ENCODE measurements at regions not wholly inside any gene's neighbourhood (a gene's known extent, or its start where the extent isn't known, plus 50 kb on each side); places are given as distances from the start of the nearest gene placed in this dataset.
"Not testable (repeated sequence)": the region's sequence is repeated elsewhere in the genome, so short reads cannot be mapped to it uniquely, and the experiment has no call there.

DNA sequence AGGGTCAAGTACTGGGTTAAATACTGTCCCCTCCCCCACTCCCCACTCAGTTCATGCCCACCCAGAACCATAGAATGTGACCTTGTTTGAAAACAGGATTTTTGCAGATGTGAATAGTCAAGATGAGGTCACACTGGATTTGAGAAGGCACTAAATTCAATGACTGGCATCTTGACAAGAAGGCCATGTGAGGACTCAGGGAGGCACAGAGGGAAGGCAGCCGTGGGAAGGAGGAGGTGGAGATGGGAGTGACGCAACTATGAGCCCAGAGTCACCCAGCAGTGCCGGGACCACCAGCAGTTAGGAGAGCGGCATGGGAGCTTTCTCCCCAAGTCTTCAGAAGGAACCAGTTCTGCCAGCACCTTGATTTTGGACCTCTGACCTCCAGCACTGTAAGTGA lies 257.3 kb downstream of the BCL2 start:
- ChIA-PET POLR2A (no interaction called here), CTCF (interaction anchor here (0.7 kb wide), 2 partner anchors 10 kb away, joined by 3 read pairs; no protein-coding TSS in a partner anchor)
- DNase-seq (ENCODE audit: extremely low spot score): no peak
- TF ChIP-seq, protein P1, sequence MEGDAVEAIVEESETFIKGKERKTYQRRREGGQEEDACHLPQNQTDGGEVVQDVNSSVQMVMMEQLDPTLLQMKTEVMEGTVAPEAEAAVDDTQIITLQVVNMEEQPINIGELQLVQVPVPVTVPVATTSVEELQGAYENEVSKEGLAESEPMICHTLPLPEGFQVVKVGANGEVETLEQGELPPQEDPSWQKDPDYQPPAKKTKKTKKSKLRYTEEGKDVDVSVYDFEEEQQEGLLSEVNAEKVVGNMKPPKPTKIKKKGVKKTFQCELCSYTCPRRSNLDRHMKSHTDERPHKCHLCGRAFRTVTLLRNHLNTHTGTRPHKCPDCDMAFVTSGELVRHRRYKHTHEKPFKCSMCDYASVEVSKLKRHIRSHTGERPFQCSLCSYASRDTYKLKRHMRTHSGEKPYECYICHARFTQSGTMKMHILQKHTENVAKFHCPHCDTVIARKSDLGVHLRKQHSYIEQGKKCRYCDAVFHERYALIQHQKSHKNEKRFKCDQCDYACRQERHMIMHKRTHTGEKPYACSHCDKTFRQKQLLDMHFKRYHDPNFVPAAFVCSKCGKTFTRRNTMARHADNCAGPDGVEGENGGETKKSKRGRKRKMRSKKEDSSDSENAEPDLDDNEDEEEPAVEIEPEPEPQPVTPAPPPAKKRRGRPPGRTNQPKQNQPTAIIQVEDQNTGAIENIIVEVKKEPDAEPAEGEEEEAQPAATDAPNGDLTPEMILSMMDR (IDR thresholded peaks at IDR 0.05; ENCODE audit: control extremely low read depth, extremely low read depth, low read depth, missing control alignments): no peak

GRCh38 chr18:63061303-63061702 lies 258.3 kb downstream of the BCL2 start:
- POLR2A ChIA-PET: no interaction called here
- DNase-seq (ENCODE audit: extremely low spot score): no peak
- TF ChIP-seq, protein P1 (IDR thresholded peaks at IDR 0.05; ENCODE audit: control extremely low read depth, extremely low read depth, low read depth, missing control alignments): no peak
- CTCF ChIA-PET: interaction anchor here (0.7 kb wide), 1 partner anchor 11 kb away, joined by 3 read pairs; no protein-coding TSS in a partner anchor

GRCh38 chr18:63058521-63058920 lies 261.0 kb downstream of the BCL2 start:
- DNase-seq (ENCODE audit: extremely low spot score): no peak
- CTCF ChIA-PET: interaction anchor here (1.1 to 3.7 kb wide), 5 partner anchors 11 to 41 kb away, joined by 3 to 16 read pairs (median 3); no protein-coding TSS in a partner anchor
- POLR2A ChIA-PET: no interaction called here
- TF ChIP-seq, protein P1 (IDR thresholded peaks at IDR 0.05; ENCODE audit: control extremely low read depth, extremely low read depth, low read depth, missing control alignments): no peak

DNA sequence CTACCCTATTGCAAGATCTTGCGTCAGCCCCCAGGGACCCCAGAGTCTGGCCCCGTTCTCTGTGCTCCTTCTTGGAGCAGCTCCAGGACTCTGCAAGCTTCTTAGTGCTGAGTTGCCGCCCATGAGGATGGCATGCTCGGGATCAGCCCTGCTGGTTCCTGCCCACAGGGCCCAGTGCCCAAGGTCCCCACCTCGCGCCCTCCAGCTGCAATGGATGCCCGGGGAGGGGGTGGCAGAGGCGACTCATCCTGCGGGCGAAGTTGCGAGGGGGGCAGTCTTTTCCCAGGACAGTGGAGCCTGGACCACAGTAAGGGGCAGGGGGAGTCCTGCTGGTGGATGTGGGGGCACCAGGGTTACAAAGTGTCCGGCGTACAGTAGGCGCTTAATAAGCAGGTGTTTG lies 261.9 kb downstream of the BCL2 start:
- no peak for DNase-seq (ENCODE audit: extremely low spot score)

DNA sequence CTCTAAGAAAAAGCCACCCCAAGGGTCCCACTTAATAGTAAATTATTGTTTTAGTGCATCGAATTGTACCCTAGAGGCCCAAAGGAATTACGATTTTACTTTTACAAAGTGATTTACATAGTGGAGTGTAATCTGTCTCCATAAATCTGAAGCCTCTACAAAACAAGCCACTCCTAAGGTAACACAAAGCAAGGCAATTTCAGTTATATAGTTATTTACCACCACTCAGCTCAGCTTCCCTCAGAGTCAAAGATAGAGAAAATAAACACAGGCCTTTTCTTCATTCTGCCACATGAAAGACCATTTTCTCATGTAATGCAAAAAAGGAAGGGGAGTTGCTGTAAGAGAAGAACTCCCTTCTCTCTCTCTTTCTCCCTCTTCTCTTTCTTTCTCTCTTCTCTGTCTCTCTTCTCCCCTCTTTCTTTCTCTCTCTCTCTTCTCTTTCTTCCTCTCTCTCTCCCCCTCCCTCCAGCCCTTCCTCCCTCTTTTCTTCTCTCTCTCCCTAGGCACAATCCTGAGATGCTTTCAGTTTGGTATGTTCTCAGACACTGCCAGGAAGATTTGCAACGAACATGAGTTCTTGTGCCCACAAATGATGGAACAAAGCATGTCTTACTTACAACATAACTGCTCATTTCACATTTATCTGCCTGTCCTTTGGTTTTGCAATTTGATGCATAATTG lies 264.5 kb downstream of the BCL2 start:
- ChIA-PET POLR2A (no interaction called here), CTCF (interaction anchor here (1.3 to 1.4 kb wide), 3 partner anchors 17 to 37 kb away, joined by 3 to 4 read pairs (median 3); no protein-coding TSS in a partner anchor)
- TF ChIP-seq, protein P1 (IDR thresholded peaks at IDR 0.05; ENCODE audit: control extremely low read depth, extremely low read depth, low read depth, missing control alignments): no peak
- no peak for DNase-seq (ENCODE audit: extremely low spot score)

More for the DNA sequence above, 261.9 kb downstream of the BCL2 start:
- ChIA-PET CTCF (interaction anchor here (1.1 to 3.7 kb wide), 4 partner anchors 12 to 40 kb away, joined by 3 to 16 read pairs (median 4); no protein-coding TSS in a partner anchor), POLR2A (interaction anchor here (0.7 kb wide), 1 partner anchor 65 kb away, joined by 3 read pairs; no protein-coding TSS in a partner anchor)
- TF ChIP-seq, protein P1 (IDR thresholded peaks at IDR 0.05; ENCODE audit: control extremely low read depth, extremely low read depth, low read depth, missing control alignments): no peak

DNA sequence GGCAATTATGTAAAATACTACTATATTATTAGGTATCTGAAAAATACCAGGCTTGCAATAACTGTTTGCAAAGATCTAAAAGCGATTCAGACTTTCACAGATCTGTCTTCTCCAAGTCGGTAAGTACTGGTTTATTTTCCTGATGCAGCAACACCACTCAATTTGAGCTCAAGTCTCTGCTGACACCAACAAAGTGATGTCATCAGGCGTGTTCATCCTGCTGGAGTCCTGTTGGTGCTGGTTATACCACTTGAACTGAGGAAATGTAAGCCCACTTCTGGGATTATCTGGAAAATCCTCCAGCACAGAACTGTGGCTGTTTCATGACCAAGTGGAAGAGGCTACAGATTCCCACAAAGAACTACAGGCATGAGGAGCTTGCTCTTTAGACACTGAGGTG lies 267.6 kb downstream of the BCL2 start:
- CTCF ChIA-PET: interaction anchor here (0.7 to 1.4 kb wide), 4 partner anchors 10 to 287 kb away, joined by 3 to 4 read pairs (median 3); no protein-coding TSS in a partner anchor
- POLR2A ChIA-PET: no interaction called here
- TF ChIP-seq, protein P1 (IDR thresholded peaks at IDR 0.05; ENCODE audit: control extremely low read depth, extremely low read depth, low read depth, missing control alignments): no peak
- no peak for DNase-seq (ENCODE audit: extremely low spot score)

GRCh38 chr18:63050667-63051395 lies 268.7 kb downstream of the BCL2 start:
- POLR2A ChIA-PET; DNase-seq (ENCODE audit: extremely low spot score): not testable (repeated sequence)
- CTCF ChIA-PET: interaction anchor here (1.0 to 1.2 kb wide), 2 partner anchors 23 to 288 kb away, joined by 3 read pairs; no protein-coding TSS in a partner anchor
